NCI-H2081 treated with DMSO at 0.1 percent for 48 hours (cell line): ENCODE measurements at regions not wholly inside any gene's neighbourhood (a gene's known extent, or its start where the extent isn't known, plus 50 kb on each side); places are given as distances from the start of the nearest gene placed in this dataset.
"Not testable (repeated sequence)": the region's sequence is repeated elsewhere in the genome, so short reads cannot be mapped to it uniquely, and the experiment has no call there.

ENCODE experiments used
- DNase-seq: peaks from one replicate; lab custom pipeline; 2025; lab: John Stamatoyannopoulos, UW

DNA sequence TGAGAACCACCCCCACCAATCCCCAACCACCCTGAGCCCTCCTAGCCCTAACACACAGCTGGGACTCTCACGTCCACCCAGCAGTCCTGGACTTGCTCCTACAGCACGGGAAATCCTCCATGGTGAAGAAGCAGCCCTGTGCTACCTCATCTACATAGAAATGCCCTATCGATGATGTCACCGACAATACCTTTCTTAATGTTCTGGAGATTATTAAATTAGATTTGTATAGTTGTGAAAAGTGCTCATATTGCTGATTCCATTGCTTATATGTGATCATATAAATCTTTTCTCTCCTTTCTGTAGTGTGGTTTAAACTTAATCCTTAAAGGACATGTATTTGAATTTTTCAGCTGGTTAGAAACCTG lies 97.1 kb downstream of the PPIAL4G start:
- DNase-seq = not testable (repeated sequence)

DNA sequence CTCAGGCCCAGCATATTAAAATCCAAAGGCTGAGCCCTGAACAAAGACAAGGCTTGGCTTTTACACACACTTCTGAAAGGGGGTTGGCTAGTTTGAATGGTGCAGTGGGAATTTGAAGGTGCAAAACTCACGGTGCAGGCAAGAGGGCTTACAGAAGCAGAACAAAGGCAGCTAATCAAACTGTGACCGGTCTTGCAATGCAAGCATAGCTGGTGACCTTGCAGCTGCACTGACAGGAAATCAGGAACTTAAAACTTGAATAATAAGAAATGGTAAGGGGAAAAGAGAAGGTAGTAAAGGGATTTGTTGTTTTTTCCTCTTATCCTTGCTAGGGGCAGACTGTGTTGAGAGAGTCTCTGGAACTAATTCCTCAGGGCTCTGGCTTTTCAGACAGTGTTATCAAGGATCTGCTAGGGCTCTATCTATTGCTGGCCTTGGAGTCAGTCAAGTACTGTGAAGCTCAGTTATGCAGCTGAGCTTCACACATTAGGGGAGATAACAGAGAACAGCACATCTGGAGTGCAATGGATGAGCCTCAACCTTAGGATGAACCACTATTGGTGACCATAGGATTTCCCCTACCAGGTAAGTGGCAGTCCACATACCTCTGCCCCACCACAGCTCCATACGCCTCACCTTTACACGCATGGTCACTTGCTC lies 97.6 kb downstream of the PPIAL4G start:
- DNase-seq = no peak

DNA sequence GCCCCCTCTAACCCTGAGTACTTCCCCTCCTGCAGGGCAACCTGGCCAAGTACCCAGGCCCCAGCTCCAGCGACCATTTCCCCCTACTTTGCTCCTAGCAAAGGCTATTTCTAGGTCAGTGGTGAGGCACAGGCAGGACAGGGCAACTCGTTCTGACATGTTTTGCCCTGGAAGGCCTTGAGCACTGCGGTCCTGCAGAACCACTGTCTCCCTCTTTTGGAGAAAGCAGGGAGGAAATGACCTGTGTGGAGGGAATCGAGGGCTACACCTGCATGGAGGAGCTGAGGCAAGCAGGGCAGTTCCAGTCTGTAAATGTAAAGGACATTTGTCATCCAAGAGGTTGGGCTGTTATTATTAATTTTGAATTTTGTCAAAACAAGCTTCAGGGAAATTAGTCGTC lies 99.1 kb downstream of the PPIAL4G start:
- DNase-seq = no peak

DNA sequence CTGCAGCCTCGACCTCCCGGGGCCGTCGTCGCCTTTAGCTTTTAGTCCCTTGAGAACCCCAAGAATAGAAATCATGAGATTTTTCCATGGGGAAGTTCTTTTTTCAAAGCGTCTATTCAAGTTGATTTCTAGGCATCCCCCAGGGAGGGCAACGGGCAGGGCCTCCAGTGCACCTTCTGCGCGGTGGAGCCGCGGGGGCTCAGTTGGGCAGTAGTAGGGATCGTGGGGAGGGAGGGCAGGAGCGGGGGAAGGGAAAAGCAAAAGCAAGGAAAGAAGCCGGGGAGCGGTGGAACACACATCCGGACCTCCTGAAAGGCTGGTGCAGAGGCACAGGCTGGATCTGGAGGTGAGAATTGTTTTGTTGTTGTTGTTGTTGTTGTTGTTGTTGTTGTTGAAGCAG lies 103.4 kb downstream of the PPIAL4G start:
- no peak for DNase-seq

DNA sequence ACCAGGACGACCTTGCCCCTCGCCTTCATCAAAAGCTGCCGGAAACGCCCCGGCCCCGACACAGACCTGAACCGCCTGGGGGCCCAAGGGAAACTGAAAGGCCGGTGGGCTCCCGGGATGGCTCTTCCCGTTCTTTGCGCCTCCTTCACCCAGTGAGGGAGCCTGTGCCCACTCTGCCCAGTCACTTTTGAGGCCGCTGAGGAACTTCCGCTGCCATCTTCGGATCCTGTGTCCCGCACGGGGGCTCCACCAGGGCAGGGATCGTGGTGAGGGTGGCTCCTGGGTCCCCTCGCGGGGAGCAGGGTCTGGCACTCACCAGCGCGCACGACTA lies 104.0 kb downstream of the PPIAL4G start:
- DNase-seq = no peak

DNA sequence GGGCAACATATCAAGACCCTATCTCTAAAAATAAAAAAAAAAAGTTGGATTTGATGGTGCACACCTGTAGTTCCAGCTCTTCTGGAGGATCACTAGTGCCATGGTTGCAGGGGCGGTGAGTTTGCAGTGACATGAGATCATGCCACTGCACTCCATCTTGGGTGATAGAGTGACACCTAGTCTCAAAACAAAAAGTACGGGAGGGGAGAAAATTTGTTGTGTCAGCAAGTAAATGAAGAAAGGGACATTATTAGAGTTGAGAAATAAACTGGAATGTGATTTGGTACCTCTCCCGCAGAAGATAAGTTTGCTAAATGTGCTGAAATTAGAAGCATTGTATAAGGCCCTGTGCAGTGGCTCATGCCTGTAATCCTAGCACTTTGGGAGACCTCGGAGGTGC lies 105.1 kb downstream of the PPIAL4G start:
- DNase-seq = not testable (repeated sequence)

DNA sequence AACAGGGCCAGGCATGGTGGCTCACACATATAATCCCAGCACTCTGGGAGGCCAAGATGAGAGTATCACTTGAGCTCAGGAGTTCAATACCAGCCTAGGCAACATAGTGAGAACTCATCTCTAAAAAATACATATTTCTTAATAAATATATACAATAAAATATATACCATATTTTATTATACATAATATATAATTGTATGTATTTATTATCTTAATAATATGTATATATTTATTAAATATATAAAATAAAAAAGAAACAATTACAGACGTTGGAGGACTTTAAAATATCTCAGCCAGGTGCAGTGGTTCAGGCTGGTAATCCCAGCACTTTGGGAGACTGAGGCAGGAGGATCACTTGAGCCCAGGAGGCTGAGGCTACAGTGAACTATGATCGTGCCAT lies 106.1 kb downstream of the PPIAL4G start:
- DNase-seq = not testable (repeated sequence)

DNA sequence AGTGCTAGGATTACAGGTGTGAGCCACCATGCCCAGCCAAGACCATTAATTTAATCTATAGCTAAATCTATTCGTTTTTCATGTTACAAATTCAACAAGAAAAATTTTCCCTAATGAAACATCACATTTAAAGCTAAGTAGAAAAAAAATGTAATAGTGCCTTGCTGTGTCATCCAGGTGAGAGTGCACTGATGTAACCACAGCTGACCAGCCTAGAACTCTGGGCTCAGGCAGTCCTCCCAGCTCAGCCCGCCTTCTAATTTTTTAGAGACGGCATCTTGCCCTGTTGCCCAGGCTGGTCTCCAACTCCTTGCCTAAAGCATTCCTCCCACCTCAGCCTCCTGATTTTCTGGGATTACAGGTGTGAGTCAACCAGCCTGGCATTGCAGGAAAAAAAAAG lies 109.0 kb downstream of the PPIAL4G start:
- DNase-seq = no peak

DNA sequence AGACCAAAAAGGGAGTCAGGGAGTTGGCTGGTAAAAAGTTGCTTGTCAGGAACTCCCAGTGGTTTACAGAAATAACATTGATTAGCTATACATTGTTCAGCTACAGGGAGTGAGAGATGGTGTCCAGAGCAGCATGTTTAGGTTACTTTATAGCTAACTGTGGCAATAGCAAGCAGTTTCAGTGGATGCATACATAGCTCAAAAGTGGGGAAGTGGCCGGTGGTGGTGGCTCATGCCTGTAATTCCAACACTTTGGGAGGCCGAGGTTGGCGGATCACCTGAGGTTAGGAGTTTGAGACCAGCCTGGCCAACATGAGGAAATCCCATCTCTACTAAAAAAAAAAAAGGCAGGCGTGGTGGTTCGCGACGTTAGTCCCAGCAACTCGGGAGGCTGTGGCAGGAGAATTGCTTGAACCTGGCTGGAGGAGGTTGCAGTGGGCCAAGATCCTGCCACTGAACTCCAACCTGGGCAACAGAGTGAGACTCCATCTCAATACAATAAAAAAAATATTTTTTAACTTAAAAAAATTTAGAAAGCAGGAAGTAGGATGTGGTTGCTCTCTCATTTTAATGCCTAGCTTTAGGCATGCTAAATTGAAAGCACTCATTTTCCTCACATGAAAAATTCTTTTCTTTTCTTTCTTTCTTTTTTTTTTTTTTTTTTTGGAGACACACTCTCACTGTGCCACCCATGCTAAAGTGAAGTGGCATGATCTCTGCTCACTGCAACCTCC lies 109.7 kb downstream of the PPIAL4G start:
- no peak for DNase-seq

DNA sequence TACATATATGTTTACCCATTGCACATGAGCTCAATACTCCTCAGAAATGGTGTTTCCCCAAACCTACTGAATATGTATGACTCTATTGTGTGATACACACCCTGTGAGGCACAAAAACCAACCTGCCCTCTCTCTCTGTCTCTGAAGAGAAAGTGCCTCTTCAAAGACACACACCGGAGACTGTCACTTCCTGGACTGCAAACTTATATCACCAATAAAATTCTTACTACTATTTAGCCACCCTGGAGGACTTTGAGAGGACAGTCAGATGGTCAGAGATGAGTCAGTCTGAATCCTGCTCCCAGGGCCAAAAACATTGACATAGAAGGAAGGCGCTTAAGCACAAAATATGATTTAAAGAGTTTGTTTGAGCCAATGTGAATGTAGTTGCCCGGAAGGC lies 110.4 kb downstream of the PPIAL4G start:
- no peak for DNase-seq

DNA sequence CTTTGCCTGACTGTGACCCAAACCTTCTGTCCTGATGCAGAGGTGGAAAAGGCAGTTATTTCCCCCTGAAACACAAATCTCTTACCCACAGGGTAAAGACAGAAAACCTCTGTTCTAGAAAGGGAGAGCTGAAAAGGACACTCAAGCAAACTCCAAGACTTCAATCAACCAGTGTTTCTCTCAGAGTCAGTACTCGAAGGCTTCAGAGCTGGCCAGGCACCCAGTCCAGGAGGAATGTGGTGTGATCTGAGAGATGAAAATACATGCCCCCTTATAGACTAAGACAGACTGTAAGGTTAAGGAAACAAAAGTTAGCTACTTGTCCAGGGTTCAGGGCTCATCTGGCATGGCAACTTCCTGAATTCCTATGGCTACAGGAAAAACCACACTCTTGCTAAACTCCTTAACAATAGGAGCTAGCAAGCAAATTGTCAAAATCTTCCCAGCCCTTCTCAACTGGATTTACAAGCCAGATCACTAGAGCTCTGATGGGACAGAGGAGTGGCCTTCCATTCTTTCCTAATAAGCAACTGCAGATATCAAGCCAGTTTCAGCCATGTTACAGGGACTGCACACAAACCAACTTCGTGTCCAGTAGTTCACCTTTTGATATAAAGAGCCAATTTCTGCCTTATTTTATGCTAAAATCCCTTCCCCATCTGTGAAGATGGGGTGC lies 110.9 kb downstream of the PPIAL4G start:
- DNase-seq = not testable (repeated sequence)

DNA sequence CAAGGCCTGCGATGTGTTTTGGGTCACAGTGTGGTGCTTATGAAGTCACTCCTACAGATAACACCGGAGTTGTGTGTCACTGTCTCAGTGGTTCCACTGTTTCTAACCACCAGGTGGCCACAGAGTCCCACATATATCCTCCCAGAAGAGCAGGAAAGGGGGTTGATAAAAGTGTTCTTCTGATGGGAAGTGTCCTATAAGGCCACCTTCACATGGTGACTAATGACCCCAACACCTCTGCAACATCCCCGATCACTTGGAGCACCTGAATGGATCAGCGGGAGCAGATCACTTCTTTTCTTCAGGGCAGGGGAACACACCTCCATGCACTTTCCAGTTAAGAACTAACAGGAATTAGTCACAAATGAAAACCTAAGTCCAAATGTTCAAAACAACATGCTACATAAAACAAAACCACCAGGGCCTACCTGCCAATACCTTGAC lies 111.5 kb downstream of the PPIAL4G start:
- DNase-seq = peak; percentile 20

DNA sequence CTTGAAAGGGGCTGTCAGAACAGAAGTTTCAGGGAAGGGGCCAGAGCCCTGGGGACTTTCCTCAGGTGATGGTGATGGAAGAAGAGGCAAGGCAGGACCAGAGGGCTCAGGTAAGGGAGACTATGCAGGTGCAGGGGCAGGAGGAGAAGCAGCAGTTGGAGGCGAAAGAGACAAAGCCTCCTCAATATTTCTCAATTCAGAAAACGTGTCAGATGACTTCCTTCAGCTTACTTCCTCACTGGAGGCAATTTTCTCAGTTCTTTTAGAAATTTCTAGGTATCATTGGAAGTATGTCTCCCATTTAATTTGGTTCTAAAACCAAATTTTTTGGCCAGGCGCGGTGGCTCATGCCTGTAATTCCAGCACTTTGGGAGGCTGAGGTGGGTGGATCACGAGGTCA lies 112.4 kb downstream of the PPIAL4G start:
- not testable (repeated sequence) for DNase-seq

DNA sequence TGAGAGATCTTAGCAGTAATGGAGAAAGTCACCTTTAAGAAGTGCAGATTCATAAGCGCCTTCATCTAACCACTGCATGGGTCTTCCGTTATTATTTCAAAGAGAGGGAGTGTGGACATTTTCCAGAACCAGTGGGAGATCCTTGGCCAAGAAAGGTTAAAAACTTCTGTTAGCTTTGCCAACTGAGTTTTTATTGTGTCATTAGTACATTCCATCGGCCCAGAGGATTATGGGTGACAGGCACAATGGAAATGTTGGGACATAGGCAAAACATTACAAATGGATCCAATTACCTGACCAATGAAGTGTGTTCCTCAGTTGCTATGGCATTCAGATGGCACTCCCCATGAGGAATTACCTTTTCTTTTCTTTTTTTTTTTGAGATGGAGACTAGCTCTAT lies 115.5 kb downstream of the PPIAL4G start:
- DNase-seq = no peak

DNA sequence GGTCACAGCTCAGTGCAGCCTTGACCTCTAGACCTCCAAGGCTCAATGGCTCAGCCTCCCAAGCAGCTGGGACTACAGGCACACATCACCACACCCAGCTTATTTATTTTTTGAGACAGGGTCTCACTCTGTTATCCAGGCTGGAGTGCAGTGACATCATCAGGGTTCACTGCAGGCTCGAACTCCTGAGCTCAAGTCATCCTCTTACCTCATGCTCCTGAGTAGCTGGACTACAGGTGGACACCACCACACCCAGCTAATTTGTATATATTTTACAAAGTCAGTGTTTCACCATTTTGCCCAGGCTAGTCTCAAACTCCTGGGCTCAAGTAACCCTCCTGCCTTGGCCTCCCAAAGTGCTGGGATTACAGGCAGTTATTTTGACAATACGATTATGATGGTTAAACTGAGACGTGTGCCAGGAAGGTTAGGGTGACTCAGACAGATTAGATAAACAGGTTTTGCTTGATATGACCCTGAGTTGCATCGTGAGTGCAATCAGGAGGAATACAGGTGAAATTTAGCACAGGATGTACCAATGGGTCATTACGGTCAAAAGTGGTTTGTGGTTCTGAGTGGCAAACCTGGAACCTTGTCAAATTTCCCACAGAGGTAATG lies 116.9 kb downstream of the PPIAL4G start:
- not testable (repeated sequence) for DNase-seq

DNA sequence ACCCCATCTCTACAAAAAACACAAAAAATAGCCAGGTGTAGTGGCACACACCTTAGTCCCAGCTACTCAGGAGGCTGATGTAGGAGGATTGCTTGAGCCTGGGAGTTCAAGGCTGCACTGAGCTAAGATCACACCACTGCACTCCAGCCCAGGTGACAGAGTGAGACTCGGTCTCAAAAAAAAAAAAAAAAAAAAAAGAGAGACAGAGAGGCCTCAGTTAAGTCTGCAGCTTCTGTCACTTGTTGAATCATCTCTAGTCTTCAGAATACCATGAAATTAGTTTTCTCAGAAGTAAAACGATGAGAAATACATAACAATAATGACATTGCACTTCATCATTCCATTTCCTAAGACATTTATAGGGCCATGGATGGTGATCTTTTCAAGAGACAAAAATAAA lies 118.0 kb downstream of the PPIAL4G start:
- DNase-seq = not testable (repeated sequence)

DNA sequence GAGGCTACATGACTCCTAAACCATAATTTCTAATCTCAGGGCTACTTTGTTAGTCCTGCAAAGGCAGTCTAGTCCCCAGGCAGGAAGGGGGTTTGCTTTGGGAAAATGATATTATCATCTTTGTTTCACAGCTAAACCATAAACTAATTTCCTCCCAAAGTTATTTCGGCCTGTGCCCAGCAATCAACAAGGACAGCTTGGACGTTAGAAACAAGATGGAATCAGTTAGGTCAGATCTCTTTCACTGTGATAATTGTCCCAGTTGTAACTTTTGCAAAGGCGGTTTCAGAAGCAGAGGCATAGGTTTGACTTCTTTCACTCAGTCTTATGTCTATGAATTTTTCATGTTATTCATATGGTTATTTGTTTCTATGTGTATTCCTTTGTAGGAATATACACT lies 119.1 kb downstream of the PPIAL4G start:
- not testable (repeated sequence) for DNase-seq

DNA sequence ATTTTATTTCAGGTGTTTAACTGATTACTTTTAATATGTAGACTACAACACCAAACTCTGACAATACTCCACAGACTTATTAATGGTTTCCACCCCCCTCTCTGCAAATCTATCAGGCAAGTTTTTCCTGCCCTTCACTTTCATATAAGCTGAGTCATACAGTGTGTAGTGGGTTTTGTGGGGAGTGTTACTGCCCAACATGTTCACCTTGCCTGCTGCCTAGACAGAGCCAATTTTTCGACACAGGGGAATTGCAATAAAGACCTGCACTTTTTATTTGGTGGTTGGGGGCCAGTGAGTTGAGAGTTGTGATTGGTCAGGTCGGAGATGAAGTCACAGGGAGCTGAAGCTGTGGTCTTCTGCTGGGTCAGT lies 119.7 kb downstream of the PPIAL4G start:
- DNase-seq = no peak

DNA sequence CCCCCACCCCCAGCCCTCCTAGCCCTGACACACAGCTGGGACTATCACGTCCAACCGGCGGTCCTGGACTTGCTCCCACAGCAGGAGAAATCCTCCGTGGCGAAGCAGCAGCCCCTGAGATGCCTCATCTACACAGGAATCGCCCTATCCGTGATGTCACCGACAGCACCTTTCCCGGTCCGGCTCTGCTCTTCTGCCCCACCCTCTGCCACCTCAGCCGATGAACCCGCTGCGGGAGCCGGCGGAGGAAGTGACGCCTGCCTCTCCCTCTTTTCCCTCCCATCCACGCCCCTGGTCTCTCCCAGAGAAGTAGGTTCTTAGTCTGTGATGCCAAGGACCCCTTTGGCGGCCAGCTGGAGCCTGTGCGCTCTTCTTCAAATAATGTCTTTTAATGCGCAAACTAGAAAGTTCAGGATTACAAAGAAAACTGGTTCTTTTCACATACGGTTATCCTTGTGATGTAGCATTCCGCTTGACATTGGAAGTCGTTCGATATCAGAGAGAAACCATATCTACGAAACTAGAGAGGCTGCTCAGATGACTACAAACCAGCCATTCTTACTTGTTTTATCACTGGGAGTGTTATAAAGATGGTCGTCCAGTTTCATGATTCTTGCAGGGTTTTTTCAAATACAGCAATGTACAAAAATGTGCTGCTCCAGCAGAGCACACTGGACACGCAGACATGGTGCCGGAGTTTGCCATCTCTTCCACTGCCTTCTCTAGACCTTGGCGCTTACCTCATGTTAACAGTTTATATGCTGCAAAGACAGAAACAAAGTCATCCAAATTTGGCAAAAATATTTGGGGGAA lies 120.3 kb downstream of the PPIAL4G start:
- DNase-seq = no peak

DNA sequence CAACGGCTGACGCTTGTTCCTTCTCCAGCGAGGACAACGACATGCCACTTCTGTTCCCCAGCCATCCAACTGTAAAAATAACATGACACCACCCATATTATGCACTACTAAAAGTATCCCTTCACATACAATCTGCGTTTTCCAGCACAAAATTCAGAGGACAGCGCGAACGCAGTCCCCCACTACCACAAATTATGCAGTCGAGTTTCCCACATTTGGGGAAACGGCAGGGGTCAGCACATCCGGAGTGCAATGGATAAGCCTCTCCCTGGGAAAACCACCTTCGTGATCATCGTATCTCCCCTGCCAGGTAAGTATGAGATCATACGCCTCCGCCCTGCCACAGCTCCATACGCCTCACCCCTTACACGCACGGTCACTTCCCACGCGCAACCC lies 120.9 kb downstream of the PPIAL4G start:
- DNase-seq = no peak

DNA sequence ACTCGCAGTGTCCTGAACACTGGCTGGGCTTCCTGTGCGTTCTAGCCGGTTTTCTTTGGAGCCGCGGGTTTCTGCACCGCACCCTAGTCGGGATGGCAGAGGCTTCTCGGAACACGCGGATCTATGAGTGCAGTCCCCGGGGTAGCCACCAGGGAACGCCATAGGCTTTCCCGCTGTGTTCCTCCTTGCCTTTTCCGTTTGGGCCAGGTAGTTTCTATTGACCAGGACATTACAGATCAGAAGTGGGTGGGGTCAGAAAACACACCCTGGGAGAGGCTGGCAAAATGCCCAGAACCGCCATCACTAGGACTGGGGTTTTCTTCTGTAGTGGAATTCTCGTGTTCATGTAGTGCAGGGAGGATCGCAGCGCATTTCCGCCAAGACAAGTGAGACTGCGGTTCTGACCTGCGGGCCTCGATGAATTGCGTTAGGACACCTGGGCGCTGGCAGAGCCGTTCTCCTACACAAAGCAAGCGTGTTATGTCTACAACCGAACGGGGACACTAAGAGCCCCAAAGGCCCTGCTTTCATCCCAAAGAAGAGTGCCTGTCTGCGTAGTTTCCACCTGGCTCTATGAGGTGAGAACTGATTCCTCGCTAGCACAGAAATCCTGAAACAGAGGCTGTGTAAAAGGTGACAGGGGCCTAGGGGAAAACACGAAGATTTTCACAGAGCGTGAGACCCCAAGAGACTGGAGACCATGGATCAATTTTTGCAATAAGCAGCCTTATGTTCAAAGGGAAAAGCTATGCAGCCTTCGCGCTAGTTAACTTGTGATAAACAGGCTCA lies 121.5 kb downstream of the PPIAL4G start:
- DNase-seq = not testable (repeated sequence)
